ENCODE measurements at regions not wholly inside any gene's neighbourhood (a gene's known extent, or its start where the extent isn't known, plus 50 kb on each side); places are given as distances from the start of the nearest gene placed in this dataset.

DNA sequence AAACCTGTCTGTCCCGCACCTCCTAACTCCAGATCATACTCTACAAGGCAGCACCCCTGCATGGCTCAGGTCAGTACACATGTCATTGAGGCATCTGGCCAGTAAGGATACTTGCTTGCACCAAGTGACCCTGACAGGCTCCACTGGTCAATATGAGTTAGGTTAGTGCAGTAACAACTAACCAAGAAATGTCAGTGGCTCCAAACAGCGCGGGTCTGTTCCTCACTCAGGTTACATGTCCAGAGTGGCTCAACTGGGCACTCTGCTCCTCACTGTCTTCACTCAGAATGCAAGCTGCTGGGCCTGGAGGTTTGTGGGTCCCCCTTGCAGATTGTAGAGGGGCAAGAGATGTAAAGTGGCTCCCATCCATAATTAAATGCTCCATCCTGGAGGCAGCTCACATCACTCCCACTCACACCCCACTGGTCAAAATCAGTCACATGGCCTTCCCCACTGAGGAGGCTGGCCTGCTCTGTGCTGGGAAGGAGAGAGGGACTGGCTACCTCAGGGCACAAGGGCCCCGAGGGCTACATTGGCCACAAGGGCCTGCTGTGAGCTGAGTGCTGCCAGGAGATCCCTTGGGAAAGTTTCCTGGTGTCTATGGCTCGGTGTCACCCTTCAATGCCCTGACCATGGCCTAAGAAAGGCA lies 109.1 kb upstream of the GDF10 start:
- Histone ChIP-seq H2AK5ac (ENCODE audit: low read length) (no peak overlapping the region), H2BK15ac (replicated peaks; ENCODE audit: low read depth) (no peak overlapping the region), H3K4ac (ENCODE audit: low read depth, low read length) (no peak overlapping the region), H3K27ac (ENCODE audit: low read depth, low read length) (no peak overlapping the region), H3K4me1 (ENCODE audit: control insufficient read depth, low read depth, low read length) (no peaks in the 10 kb centered on the region), H3K36me3 (ENCODE audit: control insufficient read depth, insufficient read depth, low read length) (no peaks in the 10 kb centered on the region), H4K8ac (ENCODE audit: low read depth, low read length) (no peak overlapping the region), H3K27me3 (ENCODE audit: insufficient read depth, low read length, poor library complexity) (no peaks in the 10 kb centered on the region), H3K9ac (ENCODE audit: low read length) (no peak overlapping the region), H3K18ac (ENCODE audit: low read length) (no peak overlapping the region), H2BK5ac (ENCODE audit: low read length) (no peak overlapping the region), H4K5ac (ENCODE audit: low read length) (no peak overlapping the region), H3K23ac (ENCODE audit: low read length) (no peak overlapping the region), H2BK120ac (ENCODE audit: low read depth, low read length) (no peak overlapping the region), H3K4me3 (ENCODE audit: low read length) (no peak overlapping the region), H3K79me1 (ENCODE audit: low read length) (no peaks in the 10 kb centered on the region), H3K4me2 (ENCODE audit: low read length) (no peak overlapping the region), H3K79me2 (ENCODE audit: control insufficient read depth, insufficient read depth, low read length) (no peaks in the 10 kb centered on the region), H3K56ac (ENCODE audit: low read length) (no peak overlapping the region)
- no peak for DNase-seq
- no CpG with 5 or more reads among the region's 5 CpGs for WGBS (ENCODE audit: extremely low coverage, insufficient coverage, low lambda C conversion rate)

DNA sequence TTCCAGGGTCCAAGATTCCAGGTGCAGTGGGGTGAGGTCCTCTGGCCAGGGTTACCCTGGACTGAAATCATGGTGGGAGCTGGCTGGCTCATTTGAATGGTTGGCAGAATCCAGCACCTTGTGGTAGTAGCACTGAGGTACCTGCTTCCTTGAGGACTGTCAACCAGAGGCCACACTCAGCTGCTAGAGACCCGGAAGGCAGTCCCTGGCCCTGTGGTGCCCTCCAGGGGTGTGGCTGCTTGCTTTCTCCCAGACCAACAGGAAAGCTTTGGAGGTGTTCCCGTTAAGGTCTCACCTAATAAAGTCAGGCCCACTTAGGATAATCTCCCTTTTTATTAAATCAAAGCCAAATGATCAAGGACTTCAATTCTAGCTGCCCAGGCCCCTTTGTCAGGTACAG lies 107.7 kb upstream of the GDF10 start:
- no peak overlapping the region for H3K23ac ChIP-seq (ENCODE audit: low read length)
- H3K27ac ChIP-seq (ENCODE audit: low read depth, low read length) = no peak overlapping the region
- H3K4me2 ChIP-seq (ENCODE audit: low read length) = no peak overlapping the region
- H3K56ac ChIP-seq (ENCODE audit: low read length) = no peak overlapping the region
- H2BK120ac ChIP-seq (ENCODE audit: low read depth, low read length) = no peak overlapping the region
- no peaks in the 10 kb centered on the region for H3K36me3 ChIP-seq (ENCODE audit: control insufficient read depth, insufficient read depth, low read length)
- no peak overlapping the region for H2BK5ac ChIP-seq (ENCODE audit: low read length)
- no peaks in the 10 kb centered on the region for H3K79me2 ChIP-seq (ENCODE audit: control insufficient read depth, insufficient read depth, low read length)
- no peak overlapping the region for H2BK15ac ChIP-seq (replicated peaks; ENCODE audit: low read depth)
- no peaks in the 10 kb centered on the region for H3K79me1 ChIP-seq (ENCODE audit: low read length)
- H3K4me3 ChIP-seq (ENCODE audit: low read length) = no peak overlapping the region
- no peak overlapping the region for H2AK5ac ChIP-seq (ENCODE audit: low read length)
- no peak for DNase-seq
- no peaks in the 10 kb centered on the region for H3K4me1 ChIP-seq (ENCODE audit: control insufficient read depth, low read depth, low read length)
- no peak overlapping the region for H4K8ac ChIP-seq (ENCODE audit: low read depth, low read length)
- no peaks in the 10 kb centered on the region for H3K27me3 ChIP-seq (ENCODE audit: insufficient read depth, low read length, poor library complexity)
- H3K4ac ChIP-seq (ENCODE audit: low read depth, low read length) = no peak overlapping the region
- H3K9ac ChIP-seq (ENCODE audit: low read length) = no peak overlapping the region
- WGBS (ENCODE audit: extremely low coverage, insufficient coverage, low lambda C conversion rate) = no CpG with 5 or more reads among the region's 2 CpGs
- no peak overlapping the region for H3K18ac ChIP-seq (ENCODE audit: low read length)
- H4K5ac ChIP-seq (ENCODE audit: low read length) = no peak overlapping the region

DNA sequence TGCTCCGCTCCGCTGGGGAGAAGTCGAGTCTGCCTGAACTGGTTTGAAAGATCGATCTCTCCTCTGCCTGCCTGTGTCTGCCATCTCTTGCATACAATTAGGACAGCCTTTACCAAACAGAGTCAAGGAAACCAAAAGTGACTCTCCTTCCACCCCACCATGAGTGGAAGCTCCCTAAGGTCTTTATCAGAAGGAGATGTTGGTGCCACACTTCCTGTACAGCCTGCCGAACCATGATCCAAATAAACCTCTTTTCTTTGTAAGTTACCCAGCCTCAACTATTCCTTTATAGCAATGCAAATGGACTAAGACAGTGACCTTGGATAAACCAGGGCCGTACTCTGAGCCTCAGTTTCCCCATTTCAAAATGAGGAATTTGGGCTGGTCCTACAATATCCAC lies 106.3 kb upstream of the GDF10 start:
- H3K4me3 ChIP-seq (ENCODE audit: low read length) = no peak overlapping the region
- H4K8ac ChIP-seq (ENCODE audit: low read depth, low read length) = no peak overlapping the region
- no peak overlapping the region for H4K5ac ChIP-seq (ENCODE audit: low read length)
- no peak overlapping the region for H2AK5ac ChIP-seq (ENCODE audit: low read length)
- H3K27me3 ChIP-seq (ENCODE audit: insufficient read depth, low read length, poor library complexity) = no peaks in the 10 kb centered on the region
- H3K4me2 ChIP-seq (ENCODE audit: low read length) = no peak overlapping the region
- H3K18ac ChIP-seq (ENCODE audit: low read length) = no peak overlapping the region
- H3K4ac ChIP-seq (ENCODE audit: low read depth, low read length) = no peak overlapping the region
- WGBS (ENCODE audit: extremely low coverage, insufficient coverage, low lambda C conversion rate) = no CpG with 5 or more reads among the region's 6 CpGs
- H3K4me1 ChIP-seq (ENCODE audit: control insufficient read depth, low read depth, low read length) = no peaks in the 10 kb centered on the region
- H3K36me3 ChIP-seq (ENCODE audit: control insufficient read depth, insufficient read depth, low read length) = no peaks in the 10 kb centered on the region
- H3K79me2 ChIP-seq (ENCODE audit: control insufficient read depth, insufficient read depth, low read length) = no peaks in the 10 kb centered on the region
- no peak for DNase-seq
- H2BK120ac ChIP-seq (ENCODE audit: low read depth, low read length) = no peak overlapping the region
- no peak overlapping the region for H2BK15ac ChIP-seq (replicated peaks; ENCODE audit: low read depth)
- no peak overlapping the region for H3K9ac ChIP-seq (ENCODE audit: low read length)
- no peak overlapping the region for H3K23ac ChIP-seq (ENCODE audit: low read length)
- no peak overlapping the region for H3K27ac ChIP-seq (ENCODE audit: low read depth, low read length)
- no peaks in the 10 kb centered on the region for H3K79me1 ChIP-seq (ENCODE audit: low read length)
- H3K56ac ChIP-seq (ENCODE audit: low read length) = no peak overlapping the region
- H2BK5ac ChIP-seq (ENCODE audit: low read length) = no peak overlapping the region

DNA sequence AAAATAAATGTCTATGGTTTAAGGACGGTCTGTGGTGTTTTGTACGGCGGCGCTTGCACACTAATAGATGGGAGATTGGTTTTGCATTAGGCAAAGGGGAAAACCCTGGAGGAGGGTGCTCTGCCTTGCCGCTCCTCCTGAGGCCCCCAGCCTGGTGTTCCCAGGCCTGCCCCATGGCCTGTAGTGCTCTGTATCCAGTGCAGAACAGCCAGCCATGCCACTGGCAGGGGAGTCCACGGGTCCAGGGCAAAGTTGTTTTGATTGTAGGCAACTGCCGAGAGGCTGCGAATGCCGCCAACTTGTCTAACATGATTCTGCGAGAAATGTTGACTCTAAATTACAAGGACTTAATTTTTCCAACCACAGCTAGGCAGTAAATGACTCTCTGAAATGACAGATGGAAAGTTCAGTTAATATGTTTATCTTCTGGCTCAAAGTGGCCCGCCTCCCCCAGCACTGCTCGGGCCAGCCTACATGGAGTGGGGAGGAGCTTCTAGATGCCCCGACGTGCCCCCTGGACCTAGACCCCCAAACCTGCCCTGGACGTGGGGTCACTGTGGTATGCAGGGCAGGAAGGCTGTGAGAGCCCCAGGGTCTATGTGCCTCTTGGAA lies 104.6 kb upstream of the GDF10 start:
- Histone ChIP-seq H3K79me1 (ENCODE audit: low read length) (no peaks in the 10 kb centered on the region), H3K23ac (ENCODE audit: low read length) (no peak overlapping the region), H4K8ac (ENCODE audit: low read depth, low read length) (no peak overlapping the region), H3K4me3 (ENCODE audit: low read length) (no peak overlapping the region), H3K4me1 (ENCODE audit: control insufficient read depth, low read depth, low read length) (no peaks in the 10 kb centered on the region), H4K5ac (ENCODE audit: low read length) (no peak overlapping the region), H3K4ac (ENCODE audit: low read depth, low read length) (no peak overlapping the region), H3K18ac (ENCODE audit: low read length) (no peak overlapping the region), H2AK5ac (ENCODE audit: low read length) (no peak overlapping the region), H2BK15ac (replicated peaks; ENCODE audit: low read depth) (no peak overlapping the region), H3K36me3 (ENCODE audit: control insufficient read depth, insufficient read depth, low read length) (no peaks in the 10 kb centered on the region), H3K56ac (ENCODE audit: low read length) (no peak overlapping the region), H3K9ac (ENCODE audit: low read length) (no peak overlapping the region), H2BK120ac (ENCODE audit: low read depth, low read length) (no peak overlapping the region), H2BK5ac (ENCODE audit: low read length) (no peak overlapping the region), H3K4me2 (ENCODE audit: low read length) (no peak overlapping the region), H3K79me2 (ENCODE audit: control insufficient read depth, insufficient read depth, low read length) (no peaks in the 10 kb centered on the region), H3K27ac (ENCODE audit: low read depth, low read length) (no peak overlapping the region), H3K27me3 (ENCODE audit: insufficient read depth, low read length, poor library complexity) (no peaks in the 10 kb centered on the region)
- DNase-seq = no peak
- no CpG with 5 or more reads among the region's 15 CpGs for WGBS (ENCODE audit: extremely low coverage, insufficient coverage, low lambda C conversion rate)

DNA sequence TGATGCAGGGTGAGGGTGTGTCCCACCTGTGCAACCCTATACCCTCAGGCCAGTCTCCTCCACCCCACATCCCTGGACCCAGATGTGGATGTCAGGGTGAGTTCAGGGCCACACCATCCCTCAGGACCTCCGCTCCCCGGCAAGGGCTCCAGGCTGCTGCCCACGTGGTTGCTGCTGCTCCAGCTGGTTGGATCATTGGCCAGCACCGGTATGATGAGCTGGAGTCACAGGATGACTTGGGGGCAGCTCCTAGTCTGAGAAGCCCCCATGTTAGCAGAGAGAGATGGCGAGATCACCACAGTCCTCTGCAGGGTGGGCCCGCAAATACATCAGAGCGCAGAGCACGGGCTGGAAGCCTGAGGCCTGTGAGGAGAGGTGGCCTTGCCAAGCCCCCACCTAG lies 103.3 kb upstream of the GDF10 start:
- no CpG with 5 or more reads among the region's 8 CpGs for WGBS (ENCODE audit: extremely low coverage, insufficient coverage, low lambda C conversion rate)
- no peak overlapping the region for H4K8ac ChIP-seq (ENCODE audit: low read depth, low read length)
- H3K27me3 ChIP-seq (ENCODE audit: insufficient read depth, low read length, poor library complexity) = no peaks in the 10 kb centered on the region

DNA sequence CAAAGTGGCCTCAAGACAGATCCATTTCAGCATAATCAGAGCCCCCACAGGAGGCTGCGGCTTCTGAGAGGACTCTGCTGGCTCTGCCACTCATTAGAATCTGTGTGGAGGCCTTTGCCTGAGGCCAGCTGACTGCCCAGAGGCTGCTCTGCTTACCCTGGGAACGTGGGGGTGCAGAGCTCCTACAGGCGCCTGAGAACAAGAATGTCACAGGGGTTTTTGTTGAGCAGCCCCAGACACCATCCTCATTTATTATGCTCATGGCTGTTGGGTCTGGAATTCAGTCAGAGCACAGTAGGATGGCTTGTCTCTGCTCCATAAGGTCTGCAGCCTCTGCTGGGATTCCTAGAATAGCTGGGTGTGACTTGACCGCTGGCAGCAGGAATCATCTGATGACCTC lies 101.8 kb upstream of the GDF10 start:
- no peak overlapping the region for H3K56ac ChIP-seq (ENCODE audit: low read length)
- H4K5ac ChIP-seq (ENCODE audit: low read length) = no peak overlapping the region
- no peak overlapping the region for H2AK5ac ChIP-seq (ENCODE audit: low read length)
- no peaks in the 10 kb centered on the region for H3K36me3 ChIP-seq (ENCODE audit: control insufficient read depth, insufficient read depth, low read length)
- no peaks in the 10 kb centered on the region for H3K4me1 ChIP-seq (ENCODE audit: control insufficient read depth, low read depth, low read length)
- no peak overlapping the region for H3K4ac ChIP-seq (ENCODE audit: low read depth, low read length)
- H3K79me1 ChIP-seq (ENCODE audit: low read length) = no peaks in the 10 kb centered on the region
- no peak overlapping the region for H3K27ac ChIP-seq (ENCODE audit: low read depth, low read length)
- H2BK15ac ChIP-seq (replicated peaks; ENCODE audit: low read depth) = no peak overlapping the region
- H2BK5ac ChIP-seq (ENCODE audit: low read length) = no peak overlapping the region
- H3K9ac ChIP-seq (ENCODE audit: low read length) = no peak overlapping the region
- WGBS (ENCODE audit: extremely low coverage, insufficient coverage, low lambda C conversion rate) = no CpG with 5 or more reads among the region's 4 CpGs
- H3K27me3 ChIP-seq (ENCODE audit: insufficient read depth, low read length, poor library complexity) = no peaks in the 10 kb centered on the region
- no peak overlapping the region for H3K18ac ChIP-seq (ENCODE audit: low read length)
- H3K23ac ChIP-seq (ENCODE audit: low read length) = no peak overlapping the region
- H3K4me3 ChIP-seq (ENCODE audit: low read length) = no peak overlapping the region
- no peak overlapping the region for H3K4me2 ChIP-seq (ENCODE audit: low read length)
- DNase-seq = peak; percentile 41
- no peaks in the 10 kb centered on the region for H3K79me2 ChIP-seq (ENCODE audit: control insufficient read depth, insufficient read depth, low read length)
- no peak overlapping the region for H2BK120ac ChIP-seq (ENCODE audit: low read depth, low read length)
- H4K8ac ChIP-seq (ENCODE audit: low read depth, low read length) = no peak overlapping the region

More for the DNA sequence above, 103.3 kb upstream of the GDF10 start:
- no peak overlapping the region for H4K5ac ChIP-seq (ENCODE audit: low read length)
- no peaks in the 10 kb centered on the region for H3K79me1 ChIP-seq (ENCODE audit: low read length)
- H3K4ac ChIP-seq (ENCODE audit: low read depth, low read length) = no peak overlapping the region
- no peak overlapping the region for H3K56ac ChIP-seq (ENCODE audit: low read length)
- no peak overlapping the region for H2BK5ac ChIP-seq (ENCODE audit: low read length)
- H2BK15ac ChIP-seq (replicated peaks; ENCODE audit: low read depth) = no peak overlapping the region
- no peak overlapping the region for H2AK5ac ChIP-seq (ENCODE audit: low read length)
- no peaks in the 10 kb centered on the region for H3K79me2 ChIP-seq (ENCODE audit: control insufficient read depth, insufficient read depth, low read length)
- no peaks in the 10 kb centered on the region for H3K36me3 ChIP-seq (ENCODE audit: control insufficient read depth, insufficient read depth, low read length)
- no peak overlapping the region for H3K27ac ChIP-seq (ENCODE audit: low read depth, low read length)
- H2BK120ac ChIP-seq (ENCODE audit: low read depth, low read length) = no peak overlapping the region
- no peak overlapping the region for H3K23ac ChIP-seq (ENCODE audit: low read length)
- H3K4me2 ChIP-seq (ENCODE audit: low read length) = no peak overlapping the region
- H3K18ac ChIP-seq (ENCODE audit: low read length) = no peak overlapping the region
- no peaks in the 10 kb centered on the region for H3K4me1 ChIP-seq (ENCODE audit: control insufficient read depth, low read depth, low read length)
- no peak overlapping the region for H3K9ac ChIP-seq (ENCODE audit: low read length)
- no peak overlapping the region for H3K4me3 ChIP-seq (ENCODE audit: low read length)
- no peak for DNase-seq
